GM12891 (cell line): ENCODE measurements at regions not wholly inside any gene's neighbourhood (a gene's known extent, or its start where the extent isn't known, plus 50 kb on each side); places are given as distances from the start of the nearest gene placed in this dataset.

Experiments
- POLR2A ChIP-seq: IDR thresholded peaks from 2 replicates; pipeline ENCODE4 v1.6.1; 2011; ENCODE audit warnings: low read depth, low read length, control low read depth
- POLR2AphosphoS5 ChIP-seq: IDR thresholded peaks from 2 replicates; pipeline ENCODE4 v1.6.1; 2011; ENCODE audit warnings: low read depth, low read length, control low read depth
- POU2F2 ChIP-seq: IDR thresholded peaks from 2 replicates; pipeline ENCODE4 v1.6.1; 2011; ENCODE audit warnings: low read depth, mild to moderate bottlenecking, control low read depth, low read length, moderate library complexity
- SPI1 ChIP-seq: IDR thresholded peaks from 2 replicates; pipeline ENCODE4 v1.6.1; 2011; ENCODE audit warnings: low read depth, low read length, control low read depth
- TAF1 ChIP-seq: IDR thresholded peaks from 2 replicates; pipeline ENCODE4 v1.6.1; 2011; ENCODE audit warnings: low read depth, low read length, control low read depth

- no peak for TF ChIP-seq POLR2A
- no peak for TF ChIP-seq POLR2AphosphoS5
- TF ChIP-seq TAF1 = no peak
- TF ChIP-seq POU2F2 = no peak
- TF ChIP-seq SPI1 = no peak
Observed at GRCh38 chr11:116300232-116300631, 472.6 kb downstream of the BUD13 start.
